ENCODE measurements at regions not wholly inside any gene's neighbourhood (a gene's known extent, or its start where the extent isn't known, plus 50 kb on each side); places are given as distances from the start of the nearest gene placed in this dataset.

- Mint-ChIP-seq H3K4me1 (ENCODE audit: low read depth, unreplicated experiment) (peaks cover 11% of the 10 kb centered on the region), H3K4me3 (ENCODE audit: low read depth, unreplicated experiment) (no peak overlapping the region), H3K36me3 (ENCODE audit: insufficient read depth, unreplicated experiment) (no peaks in the 10 kb centered on the region), H3K9me3 (ENCODE audit: low read depth, unreplicated experiment) (no peaks in the 10 kb centered on the region), H3K27ac (ENCODE audit: unreplicated experiment) (no peak overlapping the region), H3K27me3 (ENCODE audit: unreplicated experiment) (no peaks in the 10 kb centered on the region)
- no peak for TF ChIP-seq CTCF (IDR thresholded peaks at IDR 0.05; ENCODE audit: unreplicated experiment)
- DNase-seq: no peak
- intact Hi-C loops (cut with micrococcal nuclease; ENCODE audit: unreplicated experiment): loop anchor here (5.0 to 10.0 kb wide), 2 partner anchors 264 to 346 kb away; no protein-coding TSS in a partner anchor
- BruUV-seq (replicated peaks): no TSS peak
- CTCF ChIA-PET: interaction anchor here (0.6 kb wide), 1 partner anchor 727 kb away, joined by 3 read pairs; no protein-coding TSS in a partner anchor
These were observed 389.8 kb upstream of the ADGRL2 start for GRCh38 chr1:81410941-81411340.

- no peak for DNase-seq
- no peaks in the 10 kb centered on the region for H3K27me3 Mint-ChIP-seq (ENCODE audit: unreplicated experiment)
- no peaks in the 10 kb centered on the region for H3K36me3 Mint-ChIP-seq (ENCODE audit: insufficient read depth, unreplicated experiment)
- no peak for TF ChIP-seq CTCF (IDR thresholded peaks at IDR 0.05; ENCODE audit: unreplicated experiment)
- no peak overlapping the region for H3K4me3 Mint-ChIP-seq (ENCODE audit: low read depth, unreplicated experiment)
- intact Hi-C loops (cut with micrococcal nuclease; ENCODE audit: unreplicated experiment): loop anchor here (5.0 to 10.0 kb wide), 2 partner anchors 264 to 347 kb away; no protein-coding TSS in a partner anchor
- H3K27ac Mint-ChIP-seq (ENCODE audit: unreplicated experiment): no peak overlapping the region
- H3K4me1 Mint-ChIP-seq (ENCODE audit: low read depth, unreplicated experiment): peaks cover 11% of the 10 kb centered on the region
- H3K9me3 Mint-ChIP-seq (ENCODE audit: low read depth, unreplicated experiment): no peaks in the 10 kb centered on the region
- BruUV-seq (replicated peaks): no TSS peak
- CTCF ChIA-PET: no interaction called here
These were observed 390.4 kb upstream of the ADGRL2 start for GRCh38 chr1:81410351-81410750.

GRCh38 chr1:81409780-81410274 lies 390.9 kb upstream of the ADGRL2 start:
- intact Hi-C loops (cut with micrococcal nuclease; ENCODE audit: unreplicated experiment): loop anchor here (5.0 to 10.0 kb wide), 2 partner anchors 265 to 347 kb away; no protein-coding TSS in a partner anchor
- TF ChIP-seq CTCF (IDR thresholded peaks at IDR 0.05; ENCODE audit: unreplicated experiment): no peak
- Mint-ChIP-seq H3K4me1 (ENCODE audit: low read depth, unreplicated experiment) (peaks cover 7% of the 10 kb centered on the region), H3K27ac (ENCODE audit: unreplicated experiment) (no peak overlapping the region), H3K4me3 (ENCODE audit: low read depth, unreplicated experiment) (no peak overlapping the region), H3K27me3 (ENCODE audit: unreplicated experiment) (no peaks in the 10 kb centered on the region), H3K36me3 (ENCODE audit: insufficient read depth, unreplicated experiment) (no peaks in the 10 kb centered on the region), H3K9me3 (ENCODE audit: low read depth, unreplicated experiment) (no peaks in the 10 kb centered on the region)
- CTCF ChIA-PET: no interaction called here
- no peak for DNase-seq
- no TSS peak for BruUV-seq (replicated peaks)

GRCh38 chr1:81409262-81409661 lies 391.5 kb upstream of the ADGRL2 start:
- Mint-ChIP-seq H3K27me3 (ENCODE audit: unreplicated experiment) (no peaks in the 10 kb centered on the region), H3K4me3 (ENCODE audit: low read depth, unreplicated experiment) (no peak overlapping the region), H3K36me3 (ENCODE audit: insufficient read depth, unreplicated experiment) (no peaks in the 10 kb centered on the region), H3K4me1 (ENCODE audit: low read depth, unreplicated experiment) (peaks cover 1% of the 10 kb centered on the region), H3K9me3 (ENCODE audit: low read depth, unreplicated experiment) (no peaks in the 10 kb centered on the region), H3K27ac (ENCODE audit: unreplicated experiment) (no peak overlapping the region)
- no TSS peak for BruUV-seq (replicated peaks)
- TF ChIP-seq CTCF (IDR thresholded peaks at IDR 0.05; ENCODE audit: unreplicated experiment): no peak
- CTCF ChIA-PET: no interaction called here
- intact Hi-C loops (cut with micrococcal nuclease; ENCODE audit: unreplicated experiment): no loop called here
- no peak for DNase-seq
